AG04450 (cell line): ENCODE measurements at regions not wholly inside any gene's neighbourhood (a gene's known extent, or its start where the extent isn't known, plus 50 kb on each side); places are given as distances from the start of the nearest gene placed in this dataset.
"Not testable (repeated sequence)": the region's sequence is repeated elsewhere in the genome, so short reads cannot be mapped to it uniquely, and the experiment has no call there.

Experiments
- CTCF ChIA-PET: fragments of 300-600, 350-600 bp; formaldehyde crosslinking; extraction: SDS; loops from one replicate; lab custom pipeline; 2022; ENCODE audit warnings: antibody characterized with exemption, inconsistent platforms; lab: Charles Lee
- POLR2A ChIA-PET: fragments of 350-600 bp; formaldehyde crosslinking; extraction: SDS; loops from one replicate; lab custom pipeline; 2021; ENCODE audit warnings: antibody characterized with exemption, inconsistent platforms; lab: Yijun Ruan, JAX
- DNase-seq: peaks from one replicate; pipeline ENCODE4 v3.0.0-alpha.2; 2011; ENCODE audit warnings: low read depth, low spot score
- H3K27ac ChIP-seq: one replicate; pipeline ENCODE4 v1.5.1; 2012; ENCODE audit warnings: low read depth, low read length, control low read depth
- H3K27me3 ChIP-seq: one replicate; pipeline ENCODE4 v1.6.0; 2012; ENCODE audit warnings: low read length; ENCODE audit not compliant: control insufficient read depth, insufficient read depth
- H3K4me3 ChIP-seq: 2 replicates; pipeline ENCODE4 v1.5.1; 2011; ENCODE audit warnings: mild to moderate bottlenecking, low read depth, low read length, control low read depth
- H3K9me3 ChIP-seq: 2 replicates; pipeline ENCODE4 v1.5.1; 2012; ENCODE audit warnings: low read length; ENCODE audit not compliant: control insufficient read depth, insufficient read depth
- TF ChIP-seq, protein P1 (sequence below): IDR thresholded peaks from 2 replicates; pipeline ENCODE4 v1.5.1; 2011; ENCODE audit warnings: low read depth, low read length, control low read depth, inconsistent platforms

DNA sequence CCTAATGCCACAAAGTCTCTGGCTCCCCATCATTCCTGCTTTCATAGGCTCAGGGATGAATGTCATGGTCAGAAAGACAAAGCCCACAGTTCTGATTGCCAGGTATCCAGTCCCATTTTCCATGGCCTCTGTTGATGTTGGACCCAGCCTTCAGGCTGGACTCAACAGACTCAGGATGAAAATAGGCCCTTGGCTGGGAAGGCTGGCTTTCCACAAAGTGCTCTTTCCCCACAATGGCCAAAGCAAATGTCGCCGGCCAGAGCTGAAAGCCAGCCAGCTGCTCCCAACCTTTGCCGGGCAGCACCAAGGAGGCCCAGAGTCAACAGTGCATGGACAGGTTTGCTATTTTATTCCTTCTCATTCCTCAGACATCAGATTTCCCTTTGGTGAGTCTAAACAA is 430.1 kb upstream of the FGF16 start:
- POLR2A ChIA-PET: no interaction called here
- TF ChIP-seq, protein P1, sequence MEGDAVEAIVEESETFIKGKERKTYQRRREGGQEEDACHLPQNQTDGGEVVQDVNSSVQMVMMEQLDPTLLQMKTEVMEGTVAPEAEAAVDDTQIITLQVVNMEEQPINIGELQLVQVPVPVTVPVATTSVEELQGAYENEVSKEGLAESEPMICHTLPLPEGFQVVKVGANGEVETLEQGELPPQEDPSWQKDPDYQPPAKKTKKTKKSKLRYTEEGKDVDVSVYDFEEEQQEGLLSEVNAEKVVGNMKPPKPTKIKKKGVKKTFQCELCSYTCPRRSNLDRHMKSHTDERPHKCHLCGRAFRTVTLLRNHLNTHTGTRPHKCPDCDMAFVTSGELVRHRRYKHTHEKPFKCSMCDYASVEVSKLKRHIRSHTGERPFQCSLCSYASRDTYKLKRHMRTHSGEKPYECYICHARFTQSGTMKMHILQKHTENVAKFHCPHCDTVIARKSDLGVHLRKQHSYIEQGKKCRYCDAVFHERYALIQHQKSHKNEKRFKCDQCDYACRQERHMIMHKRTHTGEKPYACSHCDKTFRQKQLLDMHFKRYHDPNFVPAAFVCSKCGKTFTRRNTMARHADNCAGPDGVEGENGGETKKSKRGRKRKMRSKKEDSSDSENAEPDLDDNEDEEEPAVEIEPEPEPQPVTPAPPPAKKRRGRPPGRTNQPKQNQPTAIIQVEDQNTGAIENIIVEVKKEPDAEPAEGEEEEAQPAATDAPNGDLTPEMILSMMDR: no peak
- no peak for DNase-seq
- Histone ChIP-seq H3K9me3 (no peaks in the 10 kb centered on the region; the same call in 1 of the 2 replicates), H3K4me3 (no peak overlapping the region), H3K27me3 (no peaks in the 10 kb centered on the region), H3K27ac (no peak overlapping the region)
- CTCF ChIA-PET: no interaction called here

DNA sequence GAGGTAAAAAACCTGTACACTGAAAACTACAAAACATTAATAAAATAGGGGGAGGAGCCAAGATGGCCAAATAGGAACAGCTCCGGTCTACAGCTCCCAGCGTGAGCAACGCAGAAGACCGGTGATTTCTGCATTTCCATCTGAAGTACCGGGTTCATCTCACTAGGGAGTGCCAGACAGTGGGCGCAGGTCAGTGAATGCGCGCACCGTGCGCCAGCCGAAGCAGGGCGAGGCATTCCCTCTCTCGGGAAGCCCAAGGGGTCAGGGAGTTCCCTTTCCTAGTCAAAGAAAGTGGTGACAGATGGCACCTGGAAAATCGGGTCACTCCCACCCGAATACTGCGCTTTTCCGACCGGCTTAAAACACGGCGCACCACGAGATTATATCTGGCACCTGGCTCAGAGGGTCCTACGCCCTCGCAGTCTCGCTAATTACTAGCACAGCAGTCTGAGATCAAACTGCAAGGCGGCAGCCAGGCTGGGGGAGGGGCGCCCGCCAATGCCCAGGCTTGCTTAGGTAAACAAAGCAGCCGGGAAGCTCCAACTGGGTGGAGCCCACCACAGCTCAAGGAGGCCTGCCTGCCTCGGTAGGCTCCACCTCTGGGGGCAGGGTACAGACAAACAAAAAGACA is 400.9 kb upstream of the FGF16 start:
- H3K27ac ChIP-seq, POLR2A ChIA-PET, CTCF ChIA-PET, DNase-seq, H3K9me3 ChIP-seq, H3K27me3 ChIP-seq, H3K4me3 ChIP-seq: not testable (repeated sequence)

DNA sequence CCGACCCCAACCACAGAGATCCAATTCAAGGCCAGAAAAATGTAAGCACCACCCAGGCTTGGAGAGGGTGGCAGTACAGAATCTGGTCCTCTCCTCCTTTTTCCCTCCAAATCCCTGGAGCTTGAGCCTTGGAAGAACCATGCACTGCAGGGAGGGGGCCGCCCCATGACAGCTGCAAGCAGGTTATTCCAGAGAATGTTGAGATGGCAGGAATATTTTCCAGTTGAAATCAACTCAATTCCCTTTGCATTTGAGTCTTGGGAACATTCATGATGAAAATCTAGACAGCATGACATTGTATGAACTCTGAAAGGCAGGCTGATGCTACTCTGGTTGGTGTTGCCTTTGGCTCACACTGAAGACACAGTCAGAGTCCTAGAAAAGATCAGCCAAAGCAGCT is 386.6 kb upstream of the FGF16 start:
- ChIA-PET CTCF (no interaction called here), POLR2A (no interaction called here)
- TF ChIP-seq, protein P1: no peak
- H3K27me3 ChIP-seq: no peaks in the 10 kb centered on the region
- H3K4me3 ChIP-seq: no peak overlapping the region
- no peak overlapping the region for H3K27ac ChIP-seq
- H3K9me3 ChIP-seq: no peaks in the 10 kb centered on the region
- no peak for DNase-seq

DNA sequence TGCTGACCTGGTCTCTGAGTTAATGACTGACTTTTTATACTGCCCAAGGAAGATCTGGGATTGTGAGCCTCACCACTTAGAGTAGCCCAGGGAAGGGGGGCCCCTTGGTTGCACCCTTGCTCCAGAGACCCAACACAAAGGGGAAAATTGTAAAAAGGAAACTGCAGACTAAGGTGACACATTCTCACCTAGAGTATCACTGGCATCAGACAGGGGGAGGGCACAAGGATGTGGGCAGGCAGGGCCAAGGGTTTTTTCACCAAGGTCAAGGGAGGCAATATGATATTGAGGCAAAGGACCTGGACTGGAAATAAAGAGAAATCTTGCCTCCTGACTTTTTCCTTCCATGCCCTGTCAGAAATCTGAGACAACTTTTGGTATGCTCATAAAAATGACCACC is 386.2 kb upstream of the FGF16 start:
- H3K4me3 ChIP-seq: no peak overlapping the region
- DNase-seq: no peak
- H3K27ac ChIP-seq: no peak overlapping the region
- TF ChIP-seq, protein P1: no peak
- no peaks in the 10 kb centered on the region for H3K9me3 ChIP-seq
- ChIA-PET CTCF (no interaction called here), POLR2A (no interaction called here)
- H3K27me3 ChIP-seq: no peaks in the 10 kb centered on the region

DNA sequence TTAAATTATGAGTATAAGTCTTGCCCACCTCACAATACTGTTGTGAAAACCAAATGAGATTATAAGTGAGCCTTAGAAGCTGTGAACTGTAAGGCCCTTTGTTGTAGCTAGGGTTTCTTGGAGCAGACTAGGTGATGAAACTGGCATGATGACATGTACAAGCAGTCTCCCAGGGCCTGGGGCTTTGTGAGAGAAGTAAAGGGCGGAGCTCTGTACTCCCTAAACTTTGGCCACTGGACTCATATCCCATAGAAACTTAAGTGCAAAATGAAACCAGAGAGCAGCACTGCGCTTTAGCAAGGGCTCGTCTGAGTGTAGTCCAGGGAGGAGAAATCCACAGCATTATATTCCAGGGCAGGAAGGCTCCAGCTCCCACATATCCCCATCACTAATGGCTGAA is 385.6 kb upstream of the FGF16 start:
- H3K9me3 ChIP-seq: no peaks in the 10 kb centered on the region
- DNase-seq: no peak
- TF ChIP-seq, protein P1: no peak
- no peaks in the 10 kb centered on the region for H3K27me3 ChIP-seq
- H3K27ac ChIP-seq: no peak overlapping the region
- CTCF ChIA-PET: no interaction called here
- POLR2A ChIA-PET: no interaction called here
- no peak overlapping the region for H3K4me3 ChIP-seq

DNA sequence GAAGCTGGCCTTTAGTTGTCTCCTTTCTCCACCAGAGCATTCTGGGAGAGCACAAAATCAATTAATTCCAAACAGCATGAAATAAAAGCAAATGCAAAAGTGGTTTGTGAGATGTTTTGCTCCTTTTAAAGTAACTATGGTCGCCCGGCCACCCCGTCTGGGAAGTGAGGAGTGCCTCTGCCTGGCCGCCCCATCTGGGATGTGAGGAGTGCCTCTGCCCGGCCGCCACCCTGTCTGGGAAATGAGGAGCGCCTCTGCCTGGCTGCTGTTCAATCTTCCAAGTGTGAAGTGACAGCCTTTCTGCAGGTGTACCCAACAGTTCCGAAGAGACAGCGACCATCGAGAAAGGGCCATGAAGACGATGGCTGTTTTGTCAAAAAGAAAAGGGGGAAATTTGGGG is 381.3 kb upstream of the FGF16 start:
- ChIA-PET CTCF (no interaction called here), POLR2A (no interaction called here)
- Histone ChIP-seq H3K9me3 (no peaks in the 10 kb centered on the region), H3K27ac (no peak overlapping the region), H3K4me3 (no peak overlapping the region), H3K27me3 (no peaks in the 10 kb centered on the region)
- no peak for DNase-seq
- TF ChIP-seq, protein P1: no peak
